Right lobe of liver (tissue), 6 donors: ENCODE measurements at regions not wholly inside any gene's neighbourhood (a gene's known extent, or its start where the extent isn't known, plus 50 kb on each side); places are given as distances from the start of the nearest gene placed in this dataset.
A peak's percentile ranks its signal among the peaks of the same experiment; 100 is the strongest.

ENCODE experiments used
- ATAC-seq, 4 donors: fragments of 200-7000 bp; cut with Tn5 transposase; one replicate each; pipeline ENCODE4 v1.9.1; 2020; ENCODE audit warnings: mild to moderate bottlenecking in 4 of 4, moderate library complexity in 4 of 4
- DNase-seq, 3 donors: peaks; one replicate each; pipeline ENCODE4 v3.0.0-alpha.2; 2020
- H3K27ac ChIP-seq, 3 donors: fragments of 200-600 bp; one replicate each; pipeline ENCODE4 v1.8.0; 2022
- H3K27me3 ChIP-seq, 2 donors: fragments of 200-600 bp; one replicate each; pipeline ENCODE4 v1.8.0; 2022
- H3K36me3 ChIP-seq, 4 donors: fragments of 200-600 bp; sonication (generic) in 1 of 4; one replicate each; pipeline versions ENCODE4 v1.5.1 to v1.8.0; 2017 to 2022; ENCODE audit warnings: control low read depth in 1 of 4
- H3K4me1 ChIP-seq, 4 donors: fragments of 200-600 bp; sonication (generic) in 1 of 4; one replicate each; pipeline versions ENCODE4 v1.5.1 to v1.8.0; 2017 to 2022; ENCODE audit warnings: control low read depth in 1 of 4
- H3K4me3 ChIP-seq, 3 donors: fragments of 200-600 bp; one replicate each; pipeline ENCODE4 v1.8.0; 2022
- H3K9me3 ChIP-seq, 4 donors: fragments of 200-600 bp; sonication (generic) in 1 of 4; one replicate each; pipeline versions ENCODE4 v1.5.1 to v1.8.0; 2017 to 2022; ENCODE audit warnings: control low read depth in 1 of 4
- POLR2A ChIP-seq: fragments of 450-650 bp; IDR thresholded peaks from one replicate; pipeline ENCODE4 v1.6.1; 2017; ENCODE audit warnings: antibody characterized with exemption, mild to moderate bottlenecking
- WGBS: methylation state at CpG from one replicate; pipeline ENCODE4 v1.1.6; 2018; ENCODE audit warnings: low coverage, low lambda C conversion rate; ENCODE audit not compliant: insufficient coverage; ENCODE audit errors: missing lambda C conversion rate; 5-methylcytosine and 5-hydroxymethylcytosine counted together
- intact Hi-C, 2 donors: fragments of 100-400 bp; cut with DNase I; formaldehyde crosslinking; loops; one replicate each; pipeline versions ENCODE4 v1.11.2 to v1.14.1; 2022
- TF ChIP-seq, protein P1 (sequence below), 4 donors: fragments of 200-600 bp in 3 of 4; fragments of 450-650 bp in 1 of 4; IDR thresholded peaks; one replicate each; pipeline versions ENCODE4 v1.5.1 to v1.8.0; 2016 to 2022; ENCODE audit warnings: antibody characterized with exemption in 4 of 4, mild to moderate bottlenecking in 2 of 4
- donor health status: DM: no; HTN: yes; CAD: no.
- donor health status: DM: no; HTN: no; CAD: no.
- donor health status: DM: no; HTN: no; CAD: no.
- donor health status: DM: no; HTN: yes; CAD: no.
- donor health status: DM: no; HTN: yes; CAD: no.

DNA sequence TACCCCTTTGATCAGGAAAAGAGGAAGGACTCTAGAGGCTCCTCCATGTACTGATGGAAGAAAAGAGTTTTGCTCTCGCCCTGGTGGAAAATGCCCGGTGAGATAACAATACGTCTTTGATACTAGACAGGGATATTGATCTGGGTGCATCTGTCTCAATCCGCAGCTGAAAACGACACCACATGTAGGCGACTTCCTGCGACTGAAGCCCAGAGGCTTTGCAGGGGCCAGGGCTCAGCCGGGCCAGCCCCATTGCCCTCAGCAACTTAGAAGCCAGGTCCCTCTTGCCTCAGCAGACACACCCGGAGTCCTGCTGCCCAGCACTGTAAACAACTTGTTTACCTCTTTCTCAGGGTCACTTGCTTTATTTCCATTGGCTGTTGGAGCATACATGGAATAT lies 409.4 kb downstream of the IRS2 start:
- no peaks in the 10 kb centered on the region for H3K9me3 ChIP-seq
- DNase-seq: no peak
- WGBS: 66% methylated on average over 3 of the region's 9 CpGs
- intact Hi-C loops: no loop called here
- ATAC-seq: peak in 1 of 4 donors; percentile 21
- no peaks in the 10 kb centered on the region for H3K4me1 ChIP-seq
- TF ChIP-seq, protein P1, sequence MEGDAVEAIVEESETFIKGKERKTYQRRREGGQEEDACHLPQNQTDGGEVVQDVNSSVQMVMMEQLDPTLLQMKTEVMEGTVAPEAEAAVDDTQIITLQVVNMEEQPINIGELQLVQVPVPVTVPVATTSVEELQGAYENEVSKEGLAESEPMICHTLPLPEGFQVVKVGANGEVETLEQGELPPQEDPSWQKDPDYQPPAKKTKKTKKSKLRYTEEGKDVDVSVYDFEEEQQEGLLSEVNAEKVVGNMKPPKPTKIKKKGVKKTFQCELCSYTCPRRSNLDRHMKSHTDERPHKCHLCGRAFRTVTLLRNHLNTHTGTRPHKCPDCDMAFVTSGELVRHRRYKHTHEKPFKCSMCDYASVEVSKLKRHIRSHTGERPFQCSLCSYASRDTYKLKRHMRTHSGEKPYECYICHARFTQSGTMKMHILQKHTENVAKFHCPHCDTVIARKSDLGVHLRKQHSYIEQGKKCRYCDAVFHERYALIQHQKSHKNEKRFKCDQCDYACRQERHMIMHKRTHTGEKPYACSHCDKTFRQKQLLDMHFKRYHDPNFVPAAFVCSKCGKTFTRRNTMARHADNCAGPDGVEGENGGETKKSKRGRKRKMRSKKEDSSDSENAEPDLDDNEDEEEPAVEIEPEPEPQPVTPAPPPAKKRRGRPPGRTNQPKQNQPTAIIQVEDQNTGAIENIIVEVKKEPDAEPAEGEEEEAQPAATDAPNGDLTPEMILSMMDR (IDR thresholded peaks at IDR 0.05): no peak
- TF ChIP-seq POLR2A: no peak
- no peak overlapping the region for H3K4me3 ChIP-seq
- H3K27me3 ChIP-seq: no peaks in the 10 kb centered on the region
- no peaks in the 10 kb centered on the region for H3K36me3 ChIP-seq
- H3K27ac ChIP-seq: no peak overlapping the region

DNA sequence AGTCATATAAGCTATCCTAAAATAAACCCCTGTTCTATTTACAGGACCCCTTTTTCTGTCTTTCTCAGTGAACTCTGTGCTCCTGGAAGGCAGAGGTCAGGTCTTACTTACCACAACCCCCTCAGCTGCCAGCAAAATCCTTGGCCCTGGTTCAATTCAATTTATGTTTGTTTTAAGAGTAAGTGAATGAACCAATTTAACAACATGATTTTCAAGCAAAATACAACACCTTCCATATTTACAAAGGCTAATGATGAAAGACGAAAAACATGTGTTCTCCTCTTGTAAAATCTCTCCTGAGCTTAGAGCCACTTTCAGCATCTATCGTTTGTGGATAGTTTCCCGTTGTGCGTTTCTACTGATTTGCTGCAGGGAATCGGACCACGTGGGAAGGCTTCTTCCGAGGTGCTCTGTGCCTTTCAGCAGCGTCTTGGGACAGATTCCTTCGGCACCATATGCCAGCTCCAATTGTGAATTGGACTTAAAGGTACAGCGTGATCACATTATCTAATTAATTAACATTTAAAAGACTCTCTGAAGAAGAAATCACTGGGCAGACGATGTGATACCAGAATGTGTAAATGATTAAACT lies 411.7 kb downstream of the IRS2 start:
- DNase-seq: no peak
- no peaks in the 10 kb centered on the region for H3K27me3 ChIP-seq
- WGBS: 65% methylated on average over 11 of the region's 11 CpGs
- no peak overlapping the region for H3K4me3 ChIP-seq
- no peaks in the 10 kb centered on the region for H3K36me3 ChIP-seq
- intact Hi-C loops: no loop called here
- ATAC-seq: no peak
- no peaks in the 10 kb centered on the region for H3K4me1 ChIP-seq
- no peaks in the 10 kb centered on the region for H3K9me3 ChIP-seq
- H3K27ac ChIP-seq: no peak overlapping the region
- TF ChIP-seq, protein P1 (IDR thresholded peaks at IDR 0.05): no peak
- no peak for TF ChIP-seq POLR2A

GRCh38 chr13:109372666-109373065 lies 413.7 kb downstream of the IRS2 start:
- intact Hi-C loops: no loop called here

GRCh38 chr13:109371066-109371465 lies 415.3 kb downstream of the IRS2 start:
- no peaks in the 10 kb centered on the region for H3K36me3 ChIP-seq
- TF ChIP-seq POLR2A: no peak
- H3K9me3 ChIP-seq: no peaks in the 10 kb centered on the region
- no peak overlapping the region for H3K27ac ChIP-seq
- ATAC-seq (no peak), DNase-seq (no peak)
- intact Hi-C loops: no loop called here
- H3K4me3 ChIP-seq: no peak overlapping the region
- H3K27me3 ChIP-seq: no peaks in the 10 kb centered on the region
- H3K4me1 ChIP-seq: no peaks in the 10 kb centered on the region
- 87% methylated on average over 8 of the region's 8 CpGs for WGBS

More at GRCh38 chr13:109372666-109373065, 413.7 kb downstream of the IRS2 start:
- 90% methylated on average over 3 of the region's 6 CpGs for WGBS
- no peak for DNase-seq
- H3K27ac ChIP-seq: no peak overlapping the region
- no peak overlapping the region for H3K4me3 ChIP-seq
- no peaks in the 10 kb centered on the region for H3K36me3 ChIP-seq
- no peak for ATAC-seq
- H3K9me3 ChIP-seq: no peaks in the 10 kb centered on the region
- TF ChIP-seq POLR2A: no peak
- TF ChIP-seq, protein P1 (IDR thresholded peaks at IDR 0.05): no peak
- H3K27me3 ChIP-seq: no peaks in the 10 kb centered on the region
- H3K4me1 ChIP-seq: no peaks in the 10 kb centered on the region

- Histone ChIP-seq H3K27me3 (no peaks in the 10 kb centered on the region), H3K27ac (no peak overlapping the region), H3K9me3 (no peaks in the 10 kb centered on the region), H3K36me3 (no peaks in the 10 kb centered on the region), H3K4me1 (no peaks in the 10 kb centered on the region), H3K4me3 (no peak overlapping the region)
- ATAC-seq: no peak
- intact Hi-C loops: no loop called here
- 77% methylated on average over 7 of the region's 10 CpGs for WGBS
- TF ChIP-seq, protein P1 (IDR thresholded peaks at IDR 0.05): no peak
- no peak for TF ChIP-seq POLR2A
- DNase-seq: no peak
These were observed 415.9 kb downstream of the IRS2 start for GRCh38 chr13:109370496-109370895.
